ENCODE measurements at regions not wholly inside any gene's neighbourhood (a gene's known extent, or its start where the extent isn't known, plus 50 kb on each side); places are given as distances from the start of the nearest gene placed in this dataset.

DNA sequence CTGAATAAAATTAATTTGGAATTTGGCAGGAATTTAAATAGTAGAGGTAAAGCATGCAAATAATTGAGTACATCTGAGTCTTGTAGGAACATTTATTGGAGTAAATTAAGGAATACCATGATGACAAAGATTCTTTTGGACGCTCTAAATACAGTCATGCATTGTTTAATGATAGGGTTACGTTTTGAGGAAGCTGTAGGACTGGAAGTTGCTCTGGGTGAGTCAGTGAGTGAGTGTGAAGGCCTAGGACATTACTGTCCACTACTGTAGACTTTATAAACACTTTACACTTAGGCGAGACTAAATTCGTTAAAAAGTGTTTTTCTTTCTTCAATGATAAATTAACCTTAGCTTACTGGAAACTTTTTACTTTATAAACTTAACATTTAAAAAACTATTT lies 113.0 kb downstream of the FAM170A start:
- WGBS (ENCODE audit: low lambda C conversion rate): 5% methylated on average over 4 of the region's 4 CpGs
- CTCF ChIA-PET (ENCODE audit: low intra/inter-chr PET ratio, low total read pairs): no interaction called here
- H3K79me2 ChIP-seq (ENCODE audit: insufficient read depth, low read length): no peaks in the 10 kb centered on the region
- H3K4me1 ChIP-seq (ENCODE audit: insufficient read depth, low read length): no peaks in the 10 kb centered on the region
- H3K27me3 ChIP-seq (ENCODE audit: control insufficient read depth in 1 of 2, insufficient read depth in 2 of 2, low read length in 2 of 2): no peaks in the 10 kb centered on the region; a peak in 1 of 5 replicates
- H3K36me3 ChIP-seq (replicated peaks in 1 of 2; ENCODE audit: control insufficient read depth in 1 of 2, insufficient read depth in 2 of 2, low read length in 2 of 2): no peaks in the 10 kb centered on the region
- in situ Hi-C loops (cut with HindIII; ENCODE audit: extremely low pct_ligation_motif_present, low pct_unique_long_range_greater_than_20kb) (loop anchor here (25.0 kb wide), 1 partner anchor 280 kb away; the partner anchor contains the start of gene HSD17B4), intact Hi-C loops (cut with micrococcal nuclease; ENCODE audit: unreplicated experiment) (loop anchor here (5.0 to 10.0 kb wide), 2 partner anchors 305 to 758 kb away; partner anchors contain the start of gene DTWD2)
- FAIRE-seq (no peak), DNase-seq (ENCODE audit: low spot score) (no peak), ATAC-seq (no peak)
- BruUV-seq (replicated peaks): no TSS peak
- H3K4me3 ChIP-seq (replicated peaks in 1 of 3; ENCODE audit: insufficient read depth in 1 of 3, low read depth in 2 of 3, low read length in 3 of 3): no peak overlapping the region
- no peak overlapping the region for H3K4me2 ChIP-seq (ENCODE audit: low read depth, low read length)
- no peaks in the 10 kb centered on the region for H3K9me3 ChIP-seq (ENCODE audit: low read length)
- H3K9ac ChIP-seq (ENCODE audit: insufficient read depth, low read depth, low read length): no peak overlapping the region
- TF ChIP-seq ZNF318 (CRISPR knock-in tag; IDR thresholded peaks at IDR 0.05): no peak
- no peak for TF ChIP-seq ZNF780A (CRISPR knock-in tag; IDR thresholded peaks at IDR 0.05)
- no peak for TF ChIP-seq ZFX (CRISPR knock-in tag; IDR thresholded peaks at IDR 0.05; ENCODE audit: low read depth)
- TF ChIP-seq AGO2 (optimal IDR thresholded peaks at IDR 0.05; ENCODE audit: low read depth, low read length): no peak
- TF ChIP-seq NR2F6 (IDR thresholded peaks at IDR 0.05): no peak
- no peak for TF ChIP-seq NR2F6 (CRISPR knock-in tag; IDR thresholded peaks at IDR 0.05)
- no peak for TF ChIP-seq ZNF441 (CRISPR knock-in tag; IDR thresholded peaks at IDR 0.05; ENCODE audit: borderline replicate concordance)
- TF ChIP-seq TBX3 (IDR thresholded peaks at IDR 0.05; ENCODE audit: borderline replicate concordance): no peak
- no peak for TF ChIP-seq HNF4G (IDR thresholded peaks at IDR 0.05; ENCODE audit: borderline replicate concordance, low read depth, low read length)
- no peak for TF ChIP-seq HNF4G (CRISPR knock-in tag; IDR thresholded peaks at IDR 0.05; ENCODE audit: borderline replicate concordance, low read depth)
- TF ChIP-seq CAMTA2 (CRISPR knock-in tag; IDR thresholded peaks at IDR 0.05; ENCODE audit: borderline replicate concordance): no peak
- no peak for TF ChIP-seq SMAD3 (CRISPR knock-in tag; IDR thresholded peaks at IDR 0.05)
- TF ChIP-seq AHDC1 (CRISPR knock-in tag; IDR thresholded peaks at IDR 0.05; ENCODE audit: borderline replicate concordance): no peak
- no peak overlapping the region for H3K27ac ChIP-seq (ENCODE audit: extremely low read length, insufficient read depth, low read length)
- H4K20me1 ChIP-seq (ENCODE audit: insufficient read depth, low read length): no peaks in the 10 kb centered on the region
- POLR2A ChIA-PET: no interaction called here
- H2AFZ ChIP-seq (ENCODE audit: low read length): no peak overlapping the region

All from HepG2 (cell line).